Pancreas (tissue), 10 donors: ENCODE measurements at regions not wholly inside any gene's neighbourhood (a gene's known extent, or its start where the extent isn't known, plus 50 kb on each side); places are given as distances from the start of the nearest gene placed in this dataset.

Experiments
- ATAC-seq, 4 donors: fragments of 200-7000 bp; cut with Tn5 transposase; one replicate each; pipeline versions ENCODE4 v1.8.0 to v1.9.1; 2020; ENCODE audit warnings: mild to moderate bottlenecking in 4 of 4, moderate library complexity in 4 of 4
- DNase-seq, 6 donors: peaks; one replicate each; pipeline ENCODE4 v3.0.0-alpha.2; 2020
- FAIRE-seq: peaks from 2 replicates; lab custom pipeline; 2012; peaks lifted over from hg19 to GRCh38; lab: Jason Lieb, UNC
- H3K27ac ChIP-seq, 4 donors: fragments of 200-600 bp; sonication (generic); 1 replicate in 3 of 4; 2 replicates in 1 of 4; pipeline versions ENCODE4 v1.5.0 to v1.8.0; 2020
- H3K27me3 ChIP-seq, 4 donors: fragments of 200-600 bp; one replicate each; pipeline ENCODE4 v1.8.0; 2021
- H3K36me3 ChIP-seq, 3 donors: fragments of 200-600 bp; sonication (generic) in 1 of 3; one replicate each; pipeline versions ENCODE4 v1.5.0 to v1.8.0; 2020 to 2021
- H3K4me1 ChIP-seq, 3 donors: fragments of 200-600 bp; one replicate each; pipeline ENCODE4 v1.8.0; 2021
- H3K4me3 ChIP-seq, 4 donors: fragments of 200-600 bp; sonication (generic) in 2 of 4; one replicate each; pipeline versions ENCODE4 v1.5.0 to v1.8.0; 2020 to 2021
- H3K9me3 ChIP-seq, 4 donors: fragments of 200-600 bp; one replicate each; pipeline ENCODE4 v1.8.0; 2021
- WGBS, 2 donors: extraction: QIAGEN DNeasy Blood & Tissue Kit; methylation state at CpG; one replicate each; pipeline ENCODE4 v1.1.7; 2013; 5-methylcytosine and 5-hydroxymethylcytosine counted together
- intact Hi-C, 3 donors: fragments of 100-400 bp; cut with DNase I; formaldehyde crosslinking; loops; one replicate each; pipeline versions ENCODE4 v1.11.1 to v1.14.2; 2022
- TF ChIP-seq, protein P1 (sequence below), 4 donors: fragments of 200-600 bp; sonication (generic) in 3 of 4; IDR thresholded peaks; one replicate each; pipeline versions ENCODE4 v1.5.0 to v1.8.0; 2021; ENCODE audit warnings: antibody characterized with exemption in 4 of 4
- donor health status: healthy with polysubstance abuse.
- donor health status: DM: no; HTN: no; CAD: no; lungs with moderate emphysema.
- donor health status: DM: no; HTN: no; CAD: no.
- donor health status: control.
- donor health status: control.
- donor health status: Bipolar disorder and iron deficiency.
- donor health status: DM: yes; HTN: yes; CAD: no.
- donor health status: DM: no; HTN: no; CAD: no.
- donor health status: DM: no; HTN: no; CAD: no.
- donor health status: DM: yes; HTN: yes; CAD: no.

DNA sequence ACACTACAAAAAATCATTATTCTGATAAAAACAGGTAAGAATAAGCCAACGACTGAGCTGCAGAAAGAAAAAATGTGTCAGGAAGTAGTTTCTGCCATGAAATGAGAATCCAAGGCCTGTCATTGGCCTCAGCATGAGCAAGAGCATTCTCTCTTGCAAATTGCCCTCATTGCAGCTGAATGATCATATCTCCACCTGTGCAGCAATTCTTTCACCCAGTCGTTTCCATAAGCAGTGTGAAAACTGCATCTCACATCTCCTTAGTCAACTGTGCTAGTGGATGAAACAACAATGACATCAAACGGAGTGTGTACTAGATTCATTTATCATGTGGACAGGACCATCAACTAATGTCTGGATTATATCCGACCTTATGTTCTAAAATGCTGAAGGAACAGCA lies 88.2 kb upstream of the STXBP5 start:
- no peak for FAIRE-seq
- TF ChIP-seq, protein P1, sequence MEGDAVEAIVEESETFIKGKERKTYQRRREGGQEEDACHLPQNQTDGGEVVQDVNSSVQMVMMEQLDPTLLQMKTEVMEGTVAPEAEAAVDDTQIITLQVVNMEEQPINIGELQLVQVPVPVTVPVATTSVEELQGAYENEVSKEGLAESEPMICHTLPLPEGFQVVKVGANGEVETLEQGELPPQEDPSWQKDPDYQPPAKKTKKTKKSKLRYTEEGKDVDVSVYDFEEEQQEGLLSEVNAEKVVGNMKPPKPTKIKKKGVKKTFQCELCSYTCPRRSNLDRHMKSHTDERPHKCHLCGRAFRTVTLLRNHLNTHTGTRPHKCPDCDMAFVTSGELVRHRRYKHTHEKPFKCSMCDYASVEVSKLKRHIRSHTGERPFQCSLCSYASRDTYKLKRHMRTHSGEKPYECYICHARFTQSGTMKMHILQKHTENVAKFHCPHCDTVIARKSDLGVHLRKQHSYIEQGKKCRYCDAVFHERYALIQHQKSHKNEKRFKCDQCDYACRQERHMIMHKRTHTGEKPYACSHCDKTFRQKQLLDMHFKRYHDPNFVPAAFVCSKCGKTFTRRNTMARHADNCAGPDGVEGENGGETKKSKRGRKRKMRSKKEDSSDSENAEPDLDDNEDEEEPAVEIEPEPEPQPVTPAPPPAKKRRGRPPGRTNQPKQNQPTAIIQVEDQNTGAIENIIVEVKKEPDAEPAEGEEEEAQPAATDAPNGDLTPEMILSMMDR (IDR thresholded peaks at IDR 0.05) = no peak
- DNase-seq = no peak
- H3K27me3 ChIP-seq = no peaks in the 10 kb centered on the region
- ATAC-seq = no peak
- no peak overlapping the region for H3K27ac ChIP-seq
- H3K36me3 ChIP-seq = no peaks in the 10 kb centered on the region
- no peak overlapping the region for H3K4me3 ChIP-seq
- intact Hi-C loops = no loop called here
- WGBS, 2 donors = 36 to 43% methylated on average over 4 of the region's 4 CpGs
- no peaks in the 10 kb centered on the region for H3K9me3 ChIP-seq
- H3K4me1 ChIP-seq = peaks cover 0 to 2% (median 0%) of the 10 kb centered on the region in 3 donors

DNA sequence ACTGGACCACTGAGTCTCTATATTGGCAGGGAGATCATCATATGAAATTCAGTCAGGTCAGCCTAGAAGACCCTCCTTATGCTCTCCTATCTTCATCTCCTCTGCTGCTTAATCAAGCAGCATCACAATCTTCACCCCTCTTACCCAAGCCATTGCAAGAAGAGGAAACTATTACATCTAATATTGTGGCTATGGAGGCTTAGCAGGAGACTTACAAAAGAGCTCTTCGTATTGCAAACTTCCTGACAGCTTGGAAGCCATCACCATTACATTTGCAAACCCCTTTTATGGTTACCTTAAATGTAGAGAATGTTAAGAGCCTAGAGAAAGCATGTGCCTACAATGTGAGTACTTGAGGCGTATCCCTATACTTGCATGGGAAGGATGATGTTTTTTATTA lies 87.2 kb upstream of the STXBP5 start:
- no peaks in the 10 kb centered on the region for H3K27me3 ChIP-seq
- DNase-seq (no peak), FAIRE-seq (no peak), ATAC-seq (no peak)
- WGBS, 2 donors = 88 to 96% methylated on average over 2 of the region's 2 CpGs
- no peak overlapping the region for H3K27ac ChIP-seq
- H3K36me3 ChIP-seq = no peaks in the 10 kb centered on the region
- intact Hi-C loops = no loop called here
- H3K9me3 ChIP-seq = no peaks in the 10 kb centered on the region
- TF ChIP-seq, protein P1 (IDR thresholded peaks at IDR 0.05) = no peak
- H3K4me1 ChIP-seq = peaks cover 0 to 2% (median 0%) of the 10 kb centered on the region in 3 donors
- H3K4me3 ChIP-seq = no peak overlapping the region

DNA sequence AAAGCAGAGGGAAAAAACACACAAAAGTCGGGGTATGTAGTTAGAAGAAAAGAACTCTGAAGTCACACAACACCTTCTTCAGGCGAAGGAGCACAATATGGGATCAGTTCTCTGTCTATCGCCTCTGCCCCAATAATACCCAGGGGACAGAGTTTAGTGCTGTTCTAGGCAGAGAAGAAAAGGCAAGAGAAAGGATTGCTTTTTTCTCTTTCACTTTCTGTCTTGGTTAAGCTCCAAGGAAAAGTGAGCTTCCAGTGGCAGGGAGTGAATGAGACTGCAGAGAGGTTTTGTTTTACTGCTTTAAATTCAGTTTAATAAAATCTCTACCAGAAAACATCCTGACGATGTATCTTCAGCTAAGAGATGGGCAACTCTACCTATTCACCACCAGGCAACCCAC lies 86.6 kb upstream of the STXBP5 start:
- FAIRE-seq (no peak), DNase-seq (no peak), ATAC-seq (peak in 1 of 4 donors; percentile 44)
- TF ChIP-seq, protein P1 (IDR thresholded peaks at IDR 0.05) = no peak
- Histone ChIP-seq H3K36me3 (no peaks in the 10 kb centered on the region), H3K4me1 (peaks cover 0 to 2% (median 0%) of the 10 kb centered on the region in 3 donors), H3K27me3 (no peaks in the 10 kb centered on the region), H3K9me3 (no peaks in the 10 kb centered on the region), H3K27ac (no peak overlapping the region), H3K4me3 (no peak overlapping the region)
- 85 to 92% methylated on average over 4 of the region's 4 CpGs for WGBS, 2 donors
- intact Hi-C loops = no loop called here

DNA sequence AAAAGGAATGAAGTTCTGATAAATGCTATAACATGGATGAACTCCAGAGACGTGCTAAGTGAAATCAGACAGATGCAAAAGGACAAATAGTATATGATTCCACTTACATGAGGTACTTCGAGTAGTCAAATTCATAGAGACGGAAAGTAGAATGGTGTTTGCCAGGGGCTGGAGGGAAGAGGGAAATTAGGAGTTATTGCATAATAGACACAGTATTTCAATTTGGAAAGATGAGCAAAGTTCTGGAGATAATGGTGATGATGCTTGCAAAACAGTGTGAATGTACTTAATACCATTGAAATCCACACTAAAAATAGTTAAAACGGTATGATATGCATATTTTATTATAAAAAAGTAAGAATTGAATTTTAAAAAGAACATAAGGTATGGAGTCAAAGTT lies 84.9 kb upstream of the STXBP5 start:
- no peak overlapping the region for H3K4me3 ChIP-seq
- peaks cover 0 to 2% (median 0%) of the 10 kb centered on the region in 3 donors for H3K4me1 ChIP-seq
- no peak overlapping the region for H3K27ac ChIP-seq
- FAIRE-seq (no peak), ATAC-seq (no peak), DNase-seq (no peak)
- no peaks in the 10 kb centered on the region for H3K9me3 ChIP-seq
- H3K27me3 ChIP-seq = no peaks in the 10 kb centered on the region
- TF ChIP-seq, protein P1 (IDR thresholded peaks at IDR 0.05) = no peak
- intact Hi-C loops = no loop called here
- H3K36me3 ChIP-seq = no peaks in the 10 kb centered on the region
- 85 to 93% methylated on average over 4 of the region's 4 CpGs for WGBS, 2 donors

DNA sequence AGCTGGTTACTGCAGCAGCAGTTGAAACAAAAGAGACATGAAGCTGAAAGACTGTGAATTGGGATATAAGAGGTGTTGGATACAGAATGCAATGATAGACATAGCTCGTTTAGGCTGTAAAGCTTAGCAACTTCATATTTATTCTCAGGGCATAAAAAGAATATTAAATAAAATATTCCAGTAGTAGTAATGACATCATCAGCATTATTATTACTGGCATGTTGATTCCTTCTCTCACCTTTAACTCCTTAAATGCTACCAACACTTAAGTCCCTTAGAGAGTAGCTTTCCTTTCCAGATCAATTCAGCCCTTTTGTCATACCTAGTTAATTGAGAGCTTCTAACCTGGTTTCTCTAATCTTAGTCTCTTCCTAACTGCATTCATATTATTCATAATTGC lies 81.4 kb upstream of the STXBP5 start:
- Histone ChIP-seq H3K9me3 (no peaks in the 10 kb centered on the region), H3K36me3 (no peaks in the 10 kb centered on the region), H3K27me3 (no peaks in the 10 kb centered on the region), H3K4me1 (no peaks in the 10 kb centered on the region), H3K27ac (no peak overlapping the region), H3K4me3 (no peak overlapping the region)
- no peak for DNase-seq
- TF ChIP-seq, protein P1 (IDR thresholded peaks at IDR 0.05) = no peak
- no peak for FAIRE-seq
- 82 to 97% methylated on average over 1 of the region's 1 CpG for WGBS, 2 donors
- intact Hi-C loops = no loop called here
- ATAC-seq = no peak
